CD4-positive, alpha-beta T cell treated with Interleukin-4 for 1 hour (primary cell): ENCODE measurements at regions not wholly inside any gene's neighbourhood (a gene's known extent, or its start where the extent isn't known, plus 50 kb on each side); places are given as distances from the start of the nearest gene placed in this dataset.
"Not testable (repeated sequence)": the region's sequence is repeated elsewhere in the genome, so short reads cannot be mapped to it uniquely, and the experiment has no call there.

Experiments
- DNase-seq, 2 donors: peaks; one replicate each; pipeline ENCODE4 v3.0.0-alpha.2; 2020 to 2022

GRCh38 chr21:8987896-8988295, 1533.5 kb upstream of the TPTE start:
- DNase-seq: not testable (repeated sequence)

- no peak for DNase-seq
Measured at GRCh38 chr21:8988696-8989095, 1532.7 kb upstream of the TPTE start.

- no peak for DNase-seq
Measured at GRCh38 chr21:8989261-8989711, 1532.1 kb upstream of the TPTE start.

GRCh38 chr21:8989721-8990325, 1531.6 kb upstream of the TPTE start:
- no peak for DNase-seq

GRCh38 chr21:8990326-8991087, 1530.9 kb upstream of the TPTE start:
- DNase-seq: no peak

- no peak for DNase-seq
Measured at GRCh38 chr21:8991088-8991907, 1530.1 kb upstream of the TPTE start.

GRCh38 chr21:8991968-8992621, 1529.3 kb upstream of the TPTE start:
- no peak for DNase-seq

GRCh38 chr21:8992731-8993174, 1528.6 kb upstream of the TPTE start:
- no peak for DNase-seq

- DNase-seq: no peak
Measured at GRCh38 chr21:8993284-8993942, 1528.0 kb upstream of the TPTE start.

- DNase-seq: no peak
Measured at GRCh38 chr21:8993943-8994639, 1527.3 kb upstream of the TPTE start.

- no peak for DNase-seq
Measured at GRCh38 chr21:8994640-8995511, 1526.5 kb upstream of the TPTE start.

GRCh38 chr21:8996487-8996968, 1524.9 kb upstream of the TPTE start:
- DNase-seq: not testable (repeated sequence)

- no peak for DNase-seq
Measured at GRCh38 chr21:8997011-8997440, 1524.4 kb upstream of the TPTE start.

- DNase-seq: not testable (repeated sequence)
Measured at GRCh38 chr21:8997443-8998390, 1523.7 kb upstream of the TPTE start.

- not testable (repeated sequence) for DNase-seq
Measured at GRCh38 chr21:8998480-8998879, 1522.9 kb upstream of the TPTE start.

GRCh38 chr21:8998946-8999681, 1522.3 kb upstream of the TPTE start:
- DNase-seq: no peak

GRCh38 chr21:9000132-9000531, 1521.3 kb upstream of the TPTE start:
- not testable (repeated sequence) for DNase-seq

GRCh38 chr21:9000671-9001070, 1520.7 kb upstream of the TPTE start:
- DNase-seq: not testable (repeated sequence)
